Small intestine (tissue), 7 donors: ENCODE measurements at regions not wholly inside any gene's neighbourhood (a gene's known extent, or its start where the extent isn't known, plus 50 kb on each side); places are given as distances from the start of the nearest gene placed in this dataset.

ENCODE experiments used
- DNase-seq, 2 donors: peaks; one replicate each; pipeline versions ENCODE4 v3.0.0 to v3.0.0-alpha.2; 2013
- FAIRE-seq: peaks from 2 replicates; lab custom pipeline; 2012; peaks lifted over from hg19 to GRCh38; lab: Jason Lieb, UNC
- H3K27ac ChIP-seq, 3 donors: one replicate each; pipeline ENCODE4 v1.5.1; 2013; ENCODE audit warnings: low read length in 2 of 3, mild to moderate bottlenecking in 2 of 3, control low read depth in 1 of 3, inconsistent platforms in 1 of 3, low read depth in 1 of 3, moderate library complexity in 1 of 3
- H3K27me3 ChIP-seq, 3 donors: one replicate each; pipeline ENCODE4 v1.6.1; 2013; ENCODE audit warnings: low read length in 3 of 3, inconsistent platforms in 1 of 3; ENCODE audit not compliant: control insufficient read depth in 3 of 3, insufficient read depth in 3 of 3
- H3K36me3 ChIP-seq, 3 donors: one replicate each; pipeline ENCODE4 v1.6.1; 2013; ENCODE audit warnings: low read length in 3 of 3, inconsistent platforms in 1 of 3, low read depth in 1 of 3, mild to moderate bottlenecking in 1 of 3, moderate library complexity in 1 of 3; ENCODE audit not compliant: control insufficient read depth in 3 of 3, insufficient read depth in 2 of 3
- H3K4me1 ChIP-seq, 3 donors: one replicate each; pipeline ENCODE4 v1.6.1; 2013; ENCODE audit warnings: low read length in 2 of 3, inconsistent platforms in 1 of 3, low read depth in 1 of 3, mild to moderate bottlenecking in 1 of 3, moderate library complexity in 1 of 3; ENCODE audit not compliant: control insufficient read depth in 3 of 3, insufficient read depth in 2 of 3
- H3K4me3 ChIP-seq, 3 donors: one replicate each; pipeline ENCODE4 v1.5.1; 2013; ENCODE audit warnings: low read length in 3 of 3, control low read depth in 1 of 3, inconsistent platforms in 1 of 3, low read depth in 1 of 3, mild to moderate bottlenecking in 1 of 3, moderate library complexity in 1 of 3
- H3K9me3 ChIP-seq, 2 donors: one replicate each; pipeline ENCODE4 v1.6.1; 2013; ENCODE audit warnings: low read depth in 1 of 2, low read length in 1 of 2; ENCODE audit not compliant: control insufficient read depth in 2 of 2, insufficient read depth in 1 of 2
- WGBS, 3 donors: extraction: QIAGEN DNeasy Blood & Tissue Kit; methylation state at CpG; one replicate each; pipeline ENCODE4 v1.1.7; 2013; 5-methylcytosine and 5-hydroxymethylcytosine counted together
- donor health status: healthy with polysubstance abuse.
- donor health status: control.
- donor health status: control.
- donor health status: Bipolar disorder and iron deficiency.
- donor health status: healthy.

- DNase-seq (no peak), FAIRE-seq (no peak)
- Histone ChIP-seq H3K4me3 (no peak overlapping the region), H3K27me3 (no peaks in the 10 kb centered on the region), H3K4me1 (no peaks in the 10 kb centered on the region), H3K27ac (no peak overlapping the region), H3K9me3 (no peaks in the 10 kb centered on the region), H3K36me3 (no peaks in the 10 kb centered on the region)
- WGBS, 3 donors, result 68 to 83% (median 77%) methylated on average over 1 of the region's 1 CpG
Observed at GRCh38 chrX:106392346-106392745, 219.4 kb upstream of the RADX start.

- Histone ChIP-seq H3K27me3 (no peaks in the 10 kb centered on the region), H3K9me3 (no peaks in the 10 kb centered on the region), H3K4me1 (peaks cover 0 to 13% (median 2%) of the 10 kb centered on the region in 3 donors), H3K4me3 (no peak overlapping the region), H3K27ac (no peak overlapping the region), H3K36me3 (no peaks in the 10 kb centered on the region)
- no peak for FAIRE-seq
- peak in 1 of 2 donors; percentile 31 for DNase-seq
Observed at GRCh38 chrX:106397788-106398538, 213.8 kb upstream of the RADX start.

GRCh38 chrX:106401965-106402559, 209.7 kb upstream of the RADX start:
- Histone ChIP-seq H3K4me1 (peaks cover 0 to 24% (median 2%) of the 10 kb centered on the region in 3 donors), H3K4me3 (no peak overlapping the region), H3K9me3 (no peaks in the 10 kb centered on the region), H3K36me3 (no peaks in the 10 kb centered on the region), H3K27ac (peak overlapping the region in 1 of 3 donors; percentile 55), H3K27me3 (no peaks in the 10 kb centered on the region)
- FAIRE-seq (no peak), DNase-seq (peak; percentile 71 to 77)
- WGBS, 3 donors, result 36 to 70% (median 38%) methylated on average over 4 to 10 of the region's 10 CpGs

GRCh38 chrX:106404512-106404911, 207.3 kb upstream of the RADX start:
- no peak for FAIRE-seq
- DNase-seq, result peak; percentile 5 to 19
- Histone ChIP-seq H3K9me3 (no peaks in the 10 kb centered on the region), H3K36me3 (no peaks in the 10 kb centered on the region), H3K27ac (no peak overlapping the region), H3K4me1 (peaks cover 0 to 24% (median 2%) of the 10 kb centered on the region in 3 donors), H3K4me3 (no peak overlapping the region), H3K27me3 (no peaks in the 10 kb centered on the region)
- WGBS, 3 donors, result 12 to 63% (median 41%) methylated on average over 1 of the region's 1 CpG

GRCh38 chrX:106415276-106415895, 196.4 kb upstream of the RADX start:
- H3K36me3 ChIP-seq, result no peaks in the 10 kb centered on the region
- H3K9me3 ChIP-seq, result no peaks in the 10 kb centered on the region
- 35 to 41% (median 38%) methylated on average over 2 of the region's 2 CpGs for WGBS, 3 donors
- no peak overlapping the region for H3K27ac ChIP-seq
- FAIRE-seq, result no peak
- H3K4me1 ChIP-seq, result no peaks in the 10 kb centered on the region
- H3K27me3 ChIP-seq, result no peaks in the 10 kb centered on the region
- peak; percentile 35 to 38 for DNase-seq
- no peak overlapping the region for H3K4me3 ChIP-seq

GRCh38 chrX:106436691-106437090, 175.1 kb upstream of the RADX start:
- H3K27me3 ChIP-seq, result no peaks in the 10 kb centered on the region
- no peak overlapping the region for H3K4me3 ChIP-seq
- no peak overlapping the region for H3K27ac ChIP-seq
- no peaks in the 10 kb centered on the region for H3K4me1 ChIP-seq
- FAIRE-seq, result no peak
- no peaks in the 10 kb centered on the region for H3K36me3 ChIP-seq
- DNase-seq, result no peak
- H3K9me3 ChIP-seq, result no peaks in the 10 kb centered on the region
- WGBS, 3 donors, result 58 to 90% (median 78%) methylated on average over 4 of the region's 4 CpGs

- peak in 1 of 2 donors; percentile 1 for DNase-seq
- Histone ChIP-seq H3K4me1 (no peaks in the 10 kb centered on the region), H3K27ac (no peak overlapping the region), H3K9me3 (no peaks in the 10 kb centered on the region), H3K36me3 (no peaks in the 10 kb centered on the region), H3K4me3 (no peak overlapping the region), H3K27me3 (no peaks in the 10 kb centered on the region)
- WGBS, 3 donors, result 25 to 43% (median 39%) methylated on average over 3 of the region's 3 CpGs
- no peak for FAIRE-seq
Observed at GRCh38 chrX:106437407-106437806, 174.4 kb upstream of the RADX start.

GRCh38 chrX:106450405-106450804, 161.4 kb upstream of the RADX start:
- Histone ChIP-seq H3K4me3 (no peak overlapping the region), H3K27me3 (no peaks in the 10 kb centered on the region), H3K27ac (no peak overlapping the region), H3K9me3 (no peaks in the 10 kb centered on the region), H3K36me3 (no peaks in the 10 kb centered on the region), H3K4me1 (no peaks in the 10 kb centered on the region)
- DNase-seq, result no peak
- FAIRE-seq, result no peak
- WGBS, 3 donors, result 39 to 61% (median 60%) methylated on average over 2 of the region's 2 CpGs
